ENCODE measurements at regions not wholly inside any gene's neighbourhood (a gene's known extent, or its start where the extent isn't known, plus 50 kb on each side); places are given as distances from the start of the nearest gene placed in this dataset.
"Not testable (repeated sequence)": the region's sequence is repeated elsewhere in the genome, so short reads cannot be mapped to it uniquely, and the experiment has no call there.

DNA sequence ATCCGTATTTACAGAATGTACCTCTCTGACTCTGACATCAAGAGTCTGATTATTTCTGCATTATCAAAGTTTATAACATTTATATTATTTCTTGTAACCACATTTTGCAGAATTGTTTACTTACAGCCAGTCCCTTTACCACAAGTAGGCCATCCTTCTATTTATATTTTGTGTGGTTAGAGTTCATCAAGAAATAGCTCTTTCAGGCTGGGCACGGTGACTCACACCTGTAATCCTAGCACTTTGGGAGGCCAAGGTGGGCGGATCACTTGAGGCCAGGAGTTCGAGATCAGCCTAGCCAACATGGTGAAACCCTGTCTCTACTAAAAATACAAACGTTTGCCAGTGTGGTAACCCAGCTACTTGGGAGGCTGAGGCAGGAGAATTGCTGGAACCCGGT lies 86.3 kb upstream of the HCRTR2 start:
- 66% methylated on average over 6 of the region's 6 CpGs for WGBS
- not testable (repeated sequence) for H3K4me3 ChIP-seq (ENCODE audit: low read depth in 1 of 3, low read length in 3 of 3); H3K36me3 ChIP-seq (ENCODE audit: control insufficient read depth in 4 of 4, insufficient read depth in 3 of 4, low read depth in 1 of 4, low read length in 3 of 4); H3K9me3 ChIP-seq (ENCODE audit: control insufficient read depth in 4 of 4, low read length in 3 of 4); DNase-seq (ENCODE audit: low spot score); H3K27me3 ChIP-seq (ENCODE audit: control insufficient read depth in 4 of 4, insufficient read depth in 4 of 4, low read length in 3 of 4); H3K27ac ChIP-seq (ENCODE audit: low read depth in 1 of 2, low read length in 2 of 2); H3K4me1 ChIP-seq (ENCODE audit: control insufficient read depth in 4 of 4, insufficient read depth in 4 of 4, low read length in 3 of 4); H3K9ac ChIP-seq (ENCODE audit: low read depth in 1 of 2, low read length in 2 of 2)

DNA sequence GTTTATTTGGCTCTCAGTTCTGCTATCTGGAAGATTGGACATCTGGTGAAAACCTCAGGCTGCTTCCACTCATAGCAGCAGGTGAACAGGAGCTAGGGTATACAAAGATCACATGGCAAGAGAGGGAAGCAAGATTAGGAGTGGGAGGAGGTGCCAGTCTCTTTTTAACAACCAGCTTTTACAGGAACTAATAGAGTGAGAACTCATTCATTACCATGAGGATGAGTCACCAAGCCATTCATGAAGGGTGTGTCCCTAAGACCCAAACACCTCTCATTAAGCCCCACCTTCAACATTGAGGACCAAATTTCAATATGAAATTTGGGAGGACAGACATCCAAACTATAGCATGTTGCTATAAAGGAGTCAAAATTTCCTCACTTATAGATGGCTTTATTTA lies 85.4 kb upstream of the HCRTR2 start:
- Histone ChIP-seq H3K9me3 (ENCODE audit: control insufficient read depth in 4 of 4, low read length in 3 of 4) (no peaks in the 10 kb centered on the region), H3K9ac (ENCODE audit: low read depth in 1 of 2, low read length in 2 of 2) (no peak overlapping the region), H3K27ac (ENCODE audit: low read depth in 1 of 2, low read length in 2 of 2) (no peak overlapping the region), H3K4me1 (ENCODE audit: control insufficient read depth in 4 of 4, insufficient read depth in 4 of 4, low read length in 3 of 4) (no peaks in the 10 kb centered on the region), H3K27me3 (ENCODE audit: control insufficient read depth in 4 of 4, insufficient read depth in 4 of 4, low read length in 3 of 4) (peaks cover 0 to 3% (median 0%) of the 10 kb centered on the region in 4 donors), H3K36me3 (ENCODE audit: control insufficient read depth in 4 of 4, insufficient read depth in 3 of 4, low read depth in 1 of 4, low read length in 3 of 4) (no peaks in the 10 kb centered on the region), H3K4me3 (ENCODE audit: low read depth in 1 of 3, low read length in 3 of 3) (no peak overlapping the region)
- TF ChIP-seq, protein P1, sequence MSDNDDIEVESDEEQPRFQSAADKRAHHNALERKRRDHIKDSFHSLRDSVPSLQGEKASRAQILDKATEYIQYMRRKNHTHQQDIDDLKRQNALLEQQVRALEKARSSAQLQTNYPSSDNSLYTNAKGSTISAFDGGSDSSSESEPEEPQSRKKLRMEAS (IDR thresholded peaks at IDR 0.05) = no peak
- TF ChIP-seq FOXA2 (IDR thresholded peaks at IDR 0.05) (no peak), SP1 (IDR thresholded peaks at IDR 0.05) (no peak), GABPA (IDR thresholded peaks at IDR 0.05 in 1 of 2, conservative IDR thresholded peaks at IDR 0.05 in 1 of 2) (no peak), RXRA (IDR thresholded peaks at IDR 0.05) (no peak), NR2F2 (IDR thresholded peaks at IDR 0.05) (no peak), YY1 (IDR thresholded peaks at IDR 0.05) (no peak), HNF4A (conservative IDR thresholded peaks at IDR 0.05) (no peak), RAD21 (IDR thresholded peaks at IDR 0.05) (no peak), JUND (IDR thresholded peaks at IDR 0.05) (no peak), HNF4G (IDR thresholded peaks at IDR 0.05) (no peak), EGR1 (IDR thresholded peaks at IDR 0.05; ENCODE audit: low read depth in 2 of 2) (no peak), FOXA1 (IDR thresholded peaks at IDR 0.05) (no peak), TAF1 (conservative IDR thresholded peaks at IDR 0.05) (no peak)
- TF ChIP-seq, protein P2, sequence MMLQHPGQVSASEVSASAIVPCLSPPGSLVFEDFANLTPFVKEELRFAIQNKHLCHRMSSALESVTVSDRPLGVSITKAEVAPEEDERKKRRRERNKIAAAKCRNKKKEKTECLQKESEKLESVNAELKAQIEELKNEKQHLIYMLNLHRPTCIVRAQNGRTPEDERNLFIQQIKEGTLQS (IDR thresholded peaks at IDR 0.05) = no peak
- TF ChIP-seq, protein P3, sequence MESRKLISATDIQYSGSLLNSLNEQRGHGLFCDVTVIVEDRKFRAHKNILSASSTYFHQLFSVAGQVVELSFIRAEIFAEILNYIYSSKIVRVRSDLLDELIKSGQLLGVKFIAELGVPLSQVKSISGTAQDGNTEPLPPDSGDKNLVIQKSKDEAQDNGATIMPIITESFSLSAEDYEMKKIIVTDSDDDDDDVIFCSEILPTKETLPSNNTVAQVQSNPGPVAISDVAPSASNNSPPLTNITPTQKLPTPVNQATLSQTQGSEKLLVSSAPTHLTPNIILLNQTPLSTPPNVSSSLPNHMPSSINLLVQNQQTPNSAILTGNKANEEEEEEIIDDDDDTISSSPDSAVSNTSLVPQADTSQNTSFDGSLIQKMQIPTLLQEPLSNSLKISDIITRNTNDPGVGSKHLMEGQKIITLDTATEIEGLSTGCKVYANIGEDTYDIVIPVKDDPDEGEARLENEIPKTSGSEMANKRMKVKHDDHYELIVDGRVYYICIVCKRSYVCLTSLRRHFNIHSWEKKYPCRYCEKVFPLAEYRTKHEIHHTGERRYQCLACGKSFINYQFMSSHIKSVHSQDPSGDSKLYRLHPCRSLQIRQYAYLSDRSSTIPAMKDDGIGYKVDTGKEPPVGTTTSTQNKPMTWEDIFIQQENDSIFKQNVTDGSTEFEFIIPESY (IDR thresholded peaks at IDR 0.05) = no peak
- TF ChIP-seq, protein P4, sequence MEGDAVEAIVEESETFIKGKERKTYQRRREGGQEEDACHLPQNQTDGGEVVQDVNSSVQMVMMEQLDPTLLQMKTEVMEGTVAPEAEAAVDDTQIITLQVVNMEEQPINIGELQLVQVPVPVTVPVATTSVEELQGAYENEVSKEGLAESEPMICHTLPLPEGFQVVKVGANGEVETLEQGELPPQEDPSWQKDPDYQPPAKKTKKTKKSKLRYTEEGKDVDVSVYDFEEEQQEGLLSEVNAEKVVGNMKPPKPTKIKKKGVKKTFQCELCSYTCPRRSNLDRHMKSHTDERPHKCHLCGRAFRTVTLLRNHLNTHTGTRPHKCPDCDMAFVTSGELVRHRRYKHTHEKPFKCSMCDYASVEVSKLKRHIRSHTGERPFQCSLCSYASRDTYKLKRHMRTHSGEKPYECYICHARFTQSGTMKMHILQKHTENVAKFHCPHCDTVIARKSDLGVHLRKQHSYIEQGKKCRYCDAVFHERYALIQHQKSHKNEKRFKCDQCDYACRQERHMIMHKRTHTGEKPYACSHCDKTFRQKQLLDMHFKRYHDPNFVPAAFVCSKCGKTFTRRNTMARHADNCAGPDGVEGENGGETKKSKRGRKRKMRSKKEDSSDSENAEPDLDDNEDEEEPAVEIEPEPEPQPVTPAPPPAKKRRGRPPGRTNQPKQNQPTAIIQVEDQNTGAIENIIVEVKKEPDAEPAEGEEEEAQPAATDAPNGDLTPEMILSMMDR (IDR thresholded peaks at IDR 0.05; ENCODE audit: low read depth, low read length, missing input control) = no peak
- TF ChIP-seq, protein P5, sequence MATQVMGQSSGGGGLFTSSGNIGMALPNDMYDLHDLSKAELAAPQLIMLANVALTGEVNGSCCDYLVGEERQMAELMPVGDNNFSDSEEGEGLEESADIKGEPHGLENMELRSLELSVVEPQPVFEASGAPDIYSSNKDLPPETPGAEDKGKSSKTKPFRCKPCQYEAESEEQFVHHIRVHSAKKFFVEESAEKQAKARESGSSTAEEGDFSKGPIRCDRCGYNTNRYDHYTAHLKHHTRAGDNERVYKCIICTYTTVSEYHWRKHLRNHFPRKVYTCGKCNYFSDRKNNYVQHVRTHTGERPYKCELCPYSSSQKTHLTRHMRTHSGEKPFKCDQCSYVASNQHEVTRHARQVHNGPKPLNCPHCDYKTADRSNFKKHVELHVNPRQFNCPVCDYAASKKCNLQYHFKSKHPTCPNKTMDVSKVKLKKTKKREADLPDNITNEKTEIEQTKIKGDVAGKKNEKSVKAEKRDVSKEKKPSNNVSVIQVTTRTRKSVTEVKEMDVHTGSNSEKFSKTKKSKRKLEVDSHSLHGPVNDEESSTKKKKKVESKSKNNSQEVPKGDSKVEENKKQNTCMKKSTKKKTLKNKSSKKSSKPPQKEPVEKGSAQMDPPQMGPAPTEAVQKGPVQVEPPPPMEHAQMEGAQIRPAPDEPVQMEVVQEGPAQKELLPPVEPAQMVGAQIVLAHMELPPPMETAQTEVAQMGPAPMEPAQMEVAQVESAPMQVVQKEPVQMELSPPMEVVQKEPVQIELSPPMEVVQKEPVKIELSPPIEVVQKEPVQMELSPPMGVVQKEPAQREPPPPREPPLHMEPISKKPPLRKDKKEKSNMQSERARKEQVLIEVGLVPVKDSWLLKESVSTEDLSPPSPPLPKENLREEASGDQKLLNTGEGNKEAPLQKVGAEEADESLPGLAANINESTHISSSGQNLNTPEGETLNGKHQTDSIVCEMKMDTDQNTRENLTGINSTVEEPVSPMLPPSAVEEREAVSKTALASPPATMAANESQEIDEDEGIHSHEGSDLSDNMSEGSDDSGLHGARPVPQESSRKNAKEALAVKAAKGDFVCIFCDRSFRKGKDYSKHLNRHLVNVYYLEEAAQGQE (IDR thresholded peaks at IDR 0.05) = no peak
- DNase-seq (ENCODE audit: low spot score) = no peak
